GM12875 (cell line): ENCODE measurements at regions not wholly inside any gene's neighbourhood (a gene's known extent, or its start where the extent isn't known, plus 50 kb on each side); places are given as distances from the start of the nearest gene placed in this dataset.

ENCODE experiments used
- H3K4me3 ChIP-seq: one replicate; pipeline ENCODE4 v1.5.1; 2011; ENCODE audit warnings: low read depth, low read length, control low read depth
- CTCF ChIP-seq: IDR thresholded peaks from 2 replicates; pipeline ENCODE4 v1.5.1; 2011; ENCODE audit warnings: low read depth, mild to moderate bottlenecking, control low read depth, inconsistent platforms, low read length, moderate library complexity, borderline replicate concordance; ENCODE audit not compliant: insufficient read depth

- H3K4me3 ChIP-seq = no peak overlapping the region
- no peak for TF ChIP-seq CTCF
Measured at GRCh38 chr5:75894482-75894881, 177.2 kb upstream of the POC5 start.

GRCh38 chr5:75891736-75892135 is 174.5 kb upstream of the POC5 start:
- H3K4me3 ChIP-seq = no peak overlapping the region

GRCh38 chr5:75891020-75891419 is 173.8 kb upstream of the POC5 start:
- no peak for TF ChIP-seq CTCF

More at GRCh38 chr5:75891736-75892135, 174.5 kb upstream of the POC5 start:
- no peak for TF ChIP-seq CTCF

GRCh38 chr5:75890546-75890945 is 173.3 kb upstream of the POC5 start:
- no peak overlapping the region for H3K4me3 ChIP-seq
- TF ChIP-seq CTCF = no peak

More at GRCh38 chr5:75891020-75891419, 173.8 kb upstream of the POC5 start:
- no peak overlapping the region for H3K4me3 ChIP-seq

- TF ChIP-seq CTCF = no peak
- no peak overlapping the region for H3K4me3 ChIP-seq
Measured at GRCh38 chr5:75886706-75887105, 169.5 kb upstream of the POC5 start.

GRCh38 chr5:75885849-75886596 is 168.8 kb upstream of the POC5 start:
- peak; percentile 78 for TF ChIP-seq CTCF

GRCh38 chr5:75885321-75885720 is 168.1 kb upstream of the POC5 start:
- no peak overlapping the region for H3K4me3 ChIP-seq
- no peak for TF ChIP-seq CTCF

More at GRCh38 chr5:75885849-75886596, 168.8 kb upstream of the POC5 start:
- H3K4me3 ChIP-seq = no peak overlapping the region
